Hypothalamus (tissue), 51 donors: ENCODE measurements at regions not wholly inside any gene's neighbourhood (a gene's known extent, or its start where the extent isn't known, plus 50 kb on each side); places are given as distances from the start of the nearest gene placed in this dataset.

Experiments
- DNase-seq, 51 donors: peaks; one replicate each; lab custom pipeline; 2025; lab: John Stamatoyannopoulos, UW

GRCh38 chr2:177127821-177128220 lies 84.8 kb upstream of the HNRNPA3 start:
- no peak for DNase-seq

- no peak for DNase-seq
Measured at GRCh38 chr2:177129610-177130009, 83.0 kb upstream of the HNRNPA3 start.

- no peak for DNase-seq
Measured at GRCh38 chr2:177131858-177132257, 80.7 kb upstream of the HNRNPA3 start.

- no peak for DNase-seq
Measured at GRCh38 chr2:177138823-177139222, 73.8 kb upstream of the HNRNPA3 start.

GRCh38 chr2:177141866-177142265 lies 70.7 kb upstream of the HNRNPA3 start:
- no peak for DNase-seq

- DNase-seq, result no peak
Measured at GRCh38 chr2:177143444-177143843, 69.2 kb upstream of the HNRNPA3 start.

GRCh38 chr2:177147093-177147694 lies 65.4 kb upstream of the HNRNPA3 start:
- peak in 2 of 51 donors; percentile 11 to 47 for DNase-seq

GRCh38 chr2:177147834-177148445 lies 64.7 kb upstream of the HNRNPA3 start:
- no peak for DNase-seq

- peak in 39 of 51 donors; percentile 8 to 70 (median 44) for DNase-seq
Measured at GRCh38 chr2:177148477-177149154, 64.0 kb upstream of the HNRNPA3 start.

- DNase-seq, result no peak
Measured at GRCh38 chr2:177149155-177149503, 63.5 kb upstream of the HNRNPA3 start.

GRCh38 chr2:177153805-177154204 lies 58.8 kb upstream of the HNRNPA3 start:
- no peak for DNase-seq

- no peak for DNase-seq
Measured at GRCh38 chr2:177154809-177155208, 57.8 kb upstream of the HNRNPA3 start.

GRCh38 chr2:177155631-177156030 lies 57.0 kb upstream of the HNRNPA3 start:
- DNase-seq, result no peak

- DNase-seq, result peak in 6 of 51 donors; percentile 8 to 61 (median 30)
Measured at GRCh38 chr2:177161741-177162460, 50.7 kb upstream of the HNRNPA3 start.
